ENCODE measurements at regions not wholly inside any gene's neighbourhood (a gene's known extent, or its start where the extent isn't known, plus 50 kb on each side); places are given as distances from the start of the nearest gene placed in this dataset.

- TF ChIP-seq EP300 (IDR thresholded peaks at IDR 0.05) (no peak), CTCF (IDR thresholded peaks at IDR 0.05) (no peak), POLR2A (IDR thresholded peaks at IDR 0.05; ENCODE audit: low read depth) (no peak)
Observed at GRCh38 chr18:22084547-22084946, 84.8 kb upstream of the GATA6 start.

All from esophagus muscularis mucosa (tissue), 4 donors.